Kidney epithelial cell (primary cell): ENCODE measurements at regions not wholly inside any gene's neighbourhood (a gene's known extent, or its start where the extent isn't known, plus 50 kb on each side); places are given as distances from the start of the nearest gene placed in this dataset.

Experiments
- DNase-seq: peaks from one replicate; pipeline ENCODE4 v3.0.0-alpha.2; 2010; ENCODE audit warnings: low read depth
- H3K27me3 ChIP-seq: 2 replicates; pipeline ENCODE4 v1.6.0; 2011; ENCODE audit warnings: low read length; ENCODE audit not compliant: control insufficient read depth, insufficient read depth
- H3K36me3 ChIP-seq: 2 replicates; pipeline ENCODE4 v1.5.1; 2011; ENCODE audit warnings: low read length; ENCODE audit not compliant: control insufficient read depth, insufficient read depth
- H3K4me3 ChIP-seq: 2 replicates; pipeline ENCODE4 v1.5.1; 2011; ENCODE audit warnings: low read depth, mild to moderate bottlenecking, control low read depth, low read length
- CTCF ChIP-seq: IDR thresholded peaks from 2 replicates; pipeline ENCODE4 v1.5.1; 2011; ENCODE audit warnings: mild to moderate bottlenecking, moderate library complexity, low read length, control low read depth, inconsistent platforms; ENCODE audit not compliant: insufficient read depth, poor library complexity, severe bottlenecking

DNA sequence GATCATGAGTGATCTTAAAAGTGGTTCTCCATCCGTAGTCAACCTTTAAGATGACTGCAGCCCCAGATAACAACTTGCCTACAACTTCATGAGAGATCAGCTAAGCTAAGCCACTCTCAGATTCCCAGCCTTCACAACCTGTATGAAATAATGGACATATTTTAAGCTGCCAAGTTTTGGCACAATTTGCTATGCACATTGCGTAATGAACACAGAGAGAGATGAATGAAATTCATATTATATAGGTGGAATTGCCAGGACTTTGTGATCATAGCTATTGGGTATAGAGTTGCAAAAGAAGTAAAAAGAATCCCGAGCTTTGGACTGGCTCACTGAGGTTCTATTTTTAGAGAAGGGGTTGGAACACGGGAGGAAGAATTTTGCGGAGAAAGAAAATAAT lies 59.1 kb upstream of the EGLN3 start:
- H3K4me3 ChIP-seq: no peak overlapping the region
- H3K36me3 ChIP-seq: no peaks in the 10 kb centered on the region
- no peak for TF ChIP-seq CTCF
- no peaks in the 10 kb centered on the region for H3K27me3 ChIP-seq
- DNase-seq: no peak

GRCh38 chr14:34007902-34008301 lies 57.0 kb upstream of the EGLN3 start:
- no peak overlapping the region for H3K4me3 ChIP-seq
- TF ChIP-seq CTCF: no peak
- no peaks in the 10 kb centered on the region for H3K27me3 ChIP-seq
- DNase-seq: no peak
- H3K36me3 ChIP-seq: no peaks in the 10 kb centered on the region

- Histone ChIP-seq H3K36me3 (no peaks in the 10 kb centered on the region), H3K27me3 (no peaks in the 10 kb centered on the region), H3K4me3 (no peak overlapping the region)
- DNase-seq: no peak
- no peak for TF ChIP-seq CTCF
Observed at GRCh38 chr14:34005901-34006300, 55.0 kb upstream of the EGLN3 start.

DNA sequence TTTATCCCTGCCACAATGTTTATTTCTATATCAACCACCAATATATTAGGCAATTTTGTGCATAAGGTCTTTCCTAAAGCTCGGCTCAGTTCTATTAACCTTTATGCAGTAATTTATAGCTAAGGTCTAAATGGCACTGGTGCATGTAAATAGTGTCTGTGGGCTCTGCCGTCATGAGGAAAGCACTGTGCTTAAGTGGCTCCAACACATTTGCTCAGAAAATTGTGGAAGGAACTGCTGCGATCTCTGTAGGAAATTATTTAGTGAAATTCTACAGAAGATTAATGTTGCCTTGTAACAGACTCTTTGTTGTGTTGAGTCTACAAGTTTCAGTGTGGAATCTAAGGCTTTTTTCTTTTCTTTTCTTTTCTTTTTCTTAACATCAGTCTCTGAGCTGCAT lies 54.0 kb upstream of the EGLN3 start:
- no peak for DNase-seq
- Histone ChIP-seq H3K27me3 (no peaks in the 10 kb centered on the region), H3K36me3 (no peaks in the 10 kb centered on the region), H3K4me3 (no peak overlapping the region)
- TF ChIP-seq CTCF: no peak

DNA sequence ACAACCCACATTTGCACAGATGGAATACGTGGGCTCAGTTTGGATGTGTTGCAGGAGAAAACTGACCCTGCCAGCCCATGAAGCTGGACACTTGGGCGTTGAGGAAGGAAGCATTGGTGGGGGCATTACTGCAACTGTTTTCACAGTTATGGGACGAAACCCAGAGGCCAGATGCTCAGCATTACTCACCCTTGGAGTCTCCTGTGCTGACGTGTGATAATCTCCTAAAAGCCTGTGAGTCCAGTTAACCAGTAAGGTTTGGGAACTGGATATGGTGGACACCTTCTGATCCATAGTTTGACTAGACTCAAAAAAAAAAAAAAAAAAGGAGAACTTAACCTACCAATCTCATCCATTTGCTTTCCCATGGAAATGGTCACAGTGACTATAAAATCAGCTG lies 52.8 kb upstream of the EGLN3 start:
- Histone ChIP-seq H3K36me3 (no peaks in the 10 kb centered on the region), H3K27me3 (no peaks in the 10 kb centered on the region), H3K4me3 (no peak overlapping the region)
- no peak for TF ChIP-seq CTCF
- no peak for DNase-seq

GRCh38 chr14:34003082-34003668 lies 52.3 kb upstream of the EGLN3 start:
- no peak for TF ChIP-seq CTCF

More at GRCh38 chr14:34003082-34003668, 52.3 kb upstream of the EGLN3 start:
- no peak for DNase-seq
- H3K4me3 ChIP-seq: no peak overlapping the region
- no peaks in the 10 kb centered on the region for H3K27me3 ChIP-seq
- H3K36me3 ChIP-seq: no peaks in the 10 kb centered on the region
